Stimulated activated memory B cell treated with anti-CD40 and anti-IgM and Interleukin-4, amounts not matched to agents 10 μg/mL and 1 μg/mL and 100 μg/mL, for 72 hours (primary cell): ENCODE measurements at regions not wholly inside any gene's neighbourhood (a gene's known extent, or its start where the extent isn't known, plus 50 kb on each side); places are given as distances from the start of the nearest gene placed in this dataset.
"Not testable (repeated sequence)": the region's sequence is repeated elsewhere in the genome, so short reads cannot be mapped to it uniquely, and the experiment has no call there.

ENCODE experiments used
- ATAC-seq: fragments of 150-1000 bp; cut with Tn5 transposase; 2 replicates; pipeline ENCODE4 v1.10.0; 2021
- H3K27ac Mint-ChIP-seq: one replicate; pipeline ENCODE4 v1.8.0; 2022; ENCODE audit warnings: mild to moderate bottlenecking, mixed read lengths
- H3K27me3 Mint-ChIP-seq: one replicate; pipeline ENCODE4 v1.8.0; 2022; ENCODE audit warnings: mixed read lengths
- H3K36me3 Mint-ChIP-seq: one replicate; pipeline ENCODE4 v1.8.0; 2022; ENCODE audit warnings: mixed read lengths
- H3K4me1 Mint-ChIP-seq: one replicate; pipeline ENCODE4 v1.8.0; 2022; ENCODE audit warnings: mixed read lengths
- H3K4me3 Mint-ChIP-seq: one replicate; pipeline ENCODE4 v1.8.0; 2022; ENCODE audit warnings: mild to moderate bottlenecking, moderate library complexity, mixed read lengths
- H3K9me3 Mint-ChIP-seq: one replicate; pipeline ENCODE4 v1.8.0; 2022; ENCODE audit warnings: mixed read lengths

DNA sequence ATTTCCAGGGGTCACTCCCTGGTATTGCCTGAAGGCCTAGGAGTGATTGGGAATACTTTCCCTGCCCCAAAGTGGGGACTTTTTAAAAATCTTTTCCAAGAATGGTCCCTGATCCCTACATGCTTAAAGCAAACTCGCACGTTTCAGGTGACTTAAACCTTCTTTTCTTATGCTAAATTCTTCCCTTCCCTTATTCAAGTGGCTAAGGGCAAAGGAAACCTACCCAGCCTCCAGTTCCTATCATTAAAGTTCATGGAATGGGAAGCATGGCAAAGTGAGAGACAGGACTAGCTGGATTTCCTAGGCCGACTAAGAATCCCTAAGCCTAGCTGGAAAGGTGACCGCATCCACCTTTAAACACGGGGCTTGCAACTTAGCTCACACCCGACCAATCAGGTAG is 346.8 kb downstream of the ZIC4 start:
- not testable (repeated sequence) for H3K4me1 Mint-ChIP-seq, H3K36me3 Mint-ChIP-seq, H3K4me3 Mint-ChIP-seq, ATAC-seq, H3K27ac Mint-ChIP-seq, H3K27me3 Mint-ChIP-seq
- peaks cover 10% of the 10 kb centered on the region for H3K9me3 Mint-ChIP-seq

DNA sequence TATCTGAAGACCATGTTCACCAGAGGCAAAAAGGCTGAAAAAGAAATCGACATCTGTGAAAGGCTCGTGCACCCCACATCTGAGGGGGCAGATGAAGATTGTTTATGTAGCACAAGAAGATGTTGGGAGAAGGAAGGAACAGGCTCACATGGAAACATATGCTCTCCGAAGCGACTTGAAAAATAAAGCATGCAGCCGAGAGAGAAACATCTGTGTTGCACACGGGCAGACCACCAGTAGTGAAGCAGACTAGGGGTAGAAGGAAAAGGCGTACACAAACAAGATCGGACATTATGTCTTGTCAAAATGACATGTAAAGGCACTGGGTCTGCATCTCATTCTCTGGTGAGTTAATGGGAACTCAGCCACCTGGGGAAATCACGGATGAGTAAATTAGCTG is 356.5 kb downstream of the ZIC4 start:
- no peaks in the 10 kb centered on the region for H3K36me3 Mint-ChIP-seq
- H3K27me3 Mint-ChIP-seq = no peaks in the 10 kb centered on the region
- no peak overlapping the region for H3K4me3 Mint-ChIP-seq
- H3K4me1 Mint-ChIP-seq = no peaks in the 10 kb centered on the region
- no peak overlapping the region for H3K27ac Mint-ChIP-seq
- no peak for ATAC-seq
- H3K9me3 Mint-ChIP-seq = peaks cover 16% of the 10 kb centered on the region

DNA sequence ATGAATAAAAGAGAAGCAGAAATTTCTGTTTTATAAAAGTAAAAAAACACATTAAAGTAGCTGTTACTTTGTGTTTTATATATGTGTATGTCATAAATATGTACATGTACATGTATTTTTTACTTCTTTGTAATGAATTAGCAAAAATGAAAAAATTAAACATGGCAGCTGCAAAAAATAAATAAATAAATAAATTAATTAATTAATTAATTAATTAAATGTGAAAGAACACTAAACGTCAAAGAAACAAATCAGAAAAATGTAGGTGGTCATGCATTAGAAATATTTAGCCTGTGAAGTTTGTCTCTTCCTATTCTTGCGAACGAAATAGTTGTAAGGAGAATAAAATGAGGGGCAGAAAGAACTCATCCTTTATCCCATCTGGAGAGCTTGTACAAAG is 357.0 kb downstream of the ZIC4 start:
- H3K27ac Mint-ChIP-seq = no peak overlapping the region
- no peak overlapping the region for H3K4me3 Mint-ChIP-seq
- no peaks in the 10 kb centered on the region for H3K36me3 Mint-ChIP-seq
- ATAC-seq = no peak
- peaks cover 17% of the 10 kb centered on the region for H3K9me3 Mint-ChIP-seq
- H3K4me1 Mint-ChIP-seq = no peaks in the 10 kb centered on the region
- no peaks in the 10 kb centered on the region for H3K27me3 Mint-ChIP-seq

DNA sequence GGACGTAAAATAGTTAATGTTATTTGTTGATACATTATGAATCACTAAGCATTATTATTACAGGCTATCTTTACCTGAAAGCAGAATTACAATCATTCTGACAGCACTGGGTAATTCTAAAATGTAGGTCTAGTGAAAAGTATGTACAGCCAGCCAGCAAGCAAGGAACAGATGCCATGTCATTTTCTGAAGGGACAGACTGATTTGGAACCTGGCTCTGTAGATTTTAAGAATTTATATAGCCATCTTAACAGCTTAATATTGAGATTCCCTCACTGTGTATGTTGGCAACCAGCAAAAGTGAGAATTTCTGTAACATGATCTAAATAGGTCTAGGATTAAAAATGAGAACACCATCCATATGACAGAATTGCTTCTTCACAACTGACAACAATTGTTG is 359.4 kb downstream of the ZIC4 start:
- ATAC-seq = no peak
- H3K4me3 Mint-ChIP-seq = no peak overlapping the region
- no peaks in the 10 kb centered on the region for H3K36me3 Mint-ChIP-seq

DNA sequence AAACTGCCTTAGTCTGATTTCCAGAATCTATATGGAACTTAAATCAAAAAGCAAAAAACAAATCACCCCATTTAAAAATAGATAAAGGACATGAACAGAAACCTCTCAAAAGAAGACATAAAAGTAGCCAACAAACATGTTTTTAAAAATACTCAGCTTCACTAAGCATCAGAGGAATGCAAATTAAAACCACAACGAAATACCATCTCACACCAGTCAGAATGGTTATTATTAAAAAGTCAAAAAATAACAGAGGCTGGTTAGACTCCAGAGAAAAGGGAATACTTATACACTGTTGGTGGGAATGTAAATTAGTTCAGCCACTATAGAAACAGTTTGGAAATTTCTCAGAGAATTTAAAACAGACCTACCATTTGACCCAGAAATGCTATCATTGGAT is 367.9 kb downstream of the ZIC4 start:
- no peak overlapping the region for H3K27ac Mint-ChIP-seq
- H3K27me3 Mint-ChIP-seq = no peaks in the 10 kb centered on the region
- ATAC-seq = no peak
- H3K4me1 Mint-ChIP-seq = no peaks in the 10 kb centered on the region
- H3K36me3 Mint-ChIP-seq = no peaks in the 10 kb centered on the region
- H3K9me3 Mint-ChIP-seq = peaks cover 14% of the 10 kb centered on the region
- no peak overlapping the region for H3K4me3 Mint-ChIP-seq

More for the DNA sequence above, 359.4 kb downstream of the ZIC4 start:
- no peaks in the 10 kb centered on the region for H3K4me1 Mint-ChIP-seq
- peaks cover 14% of the 10 kb centered on the region for H3K9me3 Mint-ChIP-seq
- no peak overlapping the region for H3K27ac Mint-ChIP-seq
- H3K27me3 Mint-ChIP-seq = no peaks in the 10 kb centered on the region

DNA sequence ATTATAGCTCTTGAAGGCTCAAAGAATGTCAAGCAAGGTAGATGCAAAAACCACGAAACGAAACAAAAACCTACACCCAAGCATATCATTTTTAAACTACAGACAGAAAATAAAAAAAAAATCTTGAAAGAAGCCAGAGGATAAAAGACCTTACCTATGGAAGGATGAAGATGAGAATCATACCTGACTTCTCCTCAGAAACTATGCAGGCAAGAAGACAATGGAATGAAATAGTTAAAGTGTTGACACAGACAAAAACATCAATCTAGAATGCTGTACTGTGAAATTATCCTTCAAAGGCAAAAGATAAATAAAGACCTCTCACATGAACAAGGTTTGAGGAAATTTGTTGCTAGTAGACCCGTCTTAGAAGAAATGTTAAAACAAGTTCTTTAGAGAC is 372.0 kb downstream of the ZIC4 start:
- H3K27ac Mint-ChIP-seq = no peak overlapping the region
- H3K4me3 Mint-ChIP-seq = no peak overlapping the region
- H3K36me3 Mint-ChIP-seq = no peaks in the 10 kb centered on the region
- H3K4me1 Mint-ChIP-seq = no peaks in the 10 kb centered on the region
- H3K27me3 Mint-ChIP-seq = no peaks in the 10 kb centered on the region
- H3K9me3 Mint-ChIP-seq = peaks cover 14% of the 10 kb centered on the region
- ATAC-seq = no peak

DNA sequence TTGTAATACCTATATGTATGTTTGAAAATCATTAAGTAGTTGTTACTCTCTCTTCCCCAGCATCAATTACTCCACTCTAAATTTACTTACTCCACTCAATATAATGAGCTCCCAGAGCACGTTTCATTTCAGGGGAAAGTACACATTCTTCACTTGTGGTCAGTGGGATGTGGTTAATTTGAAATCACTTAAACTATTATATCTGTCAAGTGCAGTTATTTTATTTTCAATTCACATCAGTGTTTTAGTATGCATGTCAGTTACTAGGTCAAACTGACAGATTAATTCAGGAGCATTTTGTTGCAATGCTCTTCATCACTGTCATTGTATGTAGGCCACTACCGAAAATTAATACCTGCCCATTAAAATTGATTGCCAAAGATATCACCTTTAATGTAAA is 376.1 kb downstream of the ZIC4 start:
- Mint-ChIP-seq H3K4me3 (no peak overlapping the region), H3K27me3 (no peaks in the 10 kb centered on the region), H3K27ac (no peak overlapping the region), H3K9me3 (peaks cover 17% of the 10 kb centered on the region), H3K4me1 (no peaks in the 10 kb centered on the region), H3K36me3 (no peaks in the 10 kb centered on the region)
- ATAC-seq = no peak

DNA sequence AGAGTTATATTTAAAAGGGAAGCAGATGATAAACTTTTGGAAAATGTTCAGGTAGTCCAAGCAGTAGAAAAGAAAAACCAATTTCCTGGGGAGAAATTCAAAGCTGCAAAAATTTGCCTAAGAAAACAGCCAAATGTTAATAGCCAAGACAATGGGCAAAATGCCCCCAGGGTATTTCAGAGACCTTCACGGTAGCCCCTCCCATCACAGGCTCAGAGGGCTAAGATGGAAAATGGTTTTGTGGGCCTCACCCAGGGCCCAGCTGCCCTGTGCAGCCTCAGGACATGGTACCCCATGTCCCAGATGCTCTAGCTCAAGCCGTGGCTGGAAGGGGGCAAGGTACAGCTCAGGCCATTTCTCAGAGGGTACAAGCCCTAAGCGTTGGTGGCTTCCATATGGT is 391.0 kb downstream of the ZIC4 start:
- Mint-ChIP-seq H3K27ac (no peak overlapping the region), H3K36me3 (no peaks in the 10 kb centered on the region), H3K9me3 (no peaks in the 10 kb centered on the region), H3K4me3 (no peak overlapping the region), H3K4me1 (no peaks in the 10 kb centered on the region), H3K27me3 (no peaks in the 10 kb centered on the region)
- ATAC-seq = no peak

DNA sequence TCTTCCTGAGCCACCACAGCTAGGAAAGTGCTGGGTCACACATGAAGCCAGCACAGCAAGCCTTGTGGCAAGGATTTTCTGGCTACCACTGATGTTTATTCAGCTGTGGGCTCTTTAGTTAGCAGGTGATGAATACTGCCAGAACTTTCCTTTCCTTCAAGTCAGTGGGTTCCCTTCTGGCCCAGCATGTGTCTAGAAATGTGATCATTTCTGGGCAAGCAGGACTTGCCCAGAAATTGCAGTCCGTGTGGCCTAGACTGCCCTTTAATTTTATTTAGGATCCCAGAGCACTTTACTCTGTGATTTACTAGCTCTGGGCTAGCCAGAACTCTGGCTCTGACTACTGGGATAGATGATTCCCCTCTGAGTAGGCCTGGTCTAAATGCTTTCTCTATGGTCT is 397.5 kb downstream of the ZIC4 start:
- no peaks in the 10 kb centered on the region for H3K4me1 Mint-ChIP-seq
- no peak overlapping the region for H3K27ac Mint-ChIP-seq
- no peaks in the 10 kb centered on the region for H3K9me3 Mint-ChIP-seq
- no peaks in the 10 kb centered on the region for H3K27me3 Mint-ChIP-seq
- H3K36me3 Mint-ChIP-seq = no peaks in the 10 kb centered on the region
- H3K4me3 Mint-ChIP-seq = no peak overlapping the region
- no peak for ATAC-seq

DNA sequence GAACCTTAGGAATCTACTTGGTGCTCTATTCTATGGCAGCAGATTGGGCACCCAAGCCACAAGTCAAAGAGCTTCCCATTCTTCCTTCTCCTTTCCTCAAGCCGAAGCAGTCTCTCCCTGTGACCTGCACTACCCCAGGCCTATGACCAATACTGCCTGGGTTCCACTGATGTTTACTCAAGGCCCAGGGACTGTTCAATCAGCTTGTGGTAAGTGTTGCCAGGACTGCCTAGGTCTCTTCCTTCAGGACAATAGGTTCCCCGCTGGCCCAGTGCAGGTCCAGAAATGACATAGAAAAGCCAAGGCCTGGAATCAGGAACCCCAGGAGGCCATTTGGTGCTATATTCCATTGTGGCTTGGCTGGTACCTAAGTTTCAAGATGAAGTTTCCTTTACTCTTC is 397.9 kb downstream of the ZIC4 start:
- no peaks in the 10 kb centered on the region for H3K4me1 Mint-ChIP-seq
- no peaks in the 10 kb centered on the region for H3K27me3 Mint-ChIP-seq
- H3K9me3 Mint-ChIP-seq = no peaks in the 10 kb centered on the region
- no peaks in the 10 kb centered on the region for H3K36me3 Mint-ChIP-seq
- no peak overlapping the region for H3K27ac Mint-ChIP-seq
- H3K4me3 Mint-ChIP-seq = no peak overlapping the region
- ATAC-seq = peak; percentile 39

DNA sequence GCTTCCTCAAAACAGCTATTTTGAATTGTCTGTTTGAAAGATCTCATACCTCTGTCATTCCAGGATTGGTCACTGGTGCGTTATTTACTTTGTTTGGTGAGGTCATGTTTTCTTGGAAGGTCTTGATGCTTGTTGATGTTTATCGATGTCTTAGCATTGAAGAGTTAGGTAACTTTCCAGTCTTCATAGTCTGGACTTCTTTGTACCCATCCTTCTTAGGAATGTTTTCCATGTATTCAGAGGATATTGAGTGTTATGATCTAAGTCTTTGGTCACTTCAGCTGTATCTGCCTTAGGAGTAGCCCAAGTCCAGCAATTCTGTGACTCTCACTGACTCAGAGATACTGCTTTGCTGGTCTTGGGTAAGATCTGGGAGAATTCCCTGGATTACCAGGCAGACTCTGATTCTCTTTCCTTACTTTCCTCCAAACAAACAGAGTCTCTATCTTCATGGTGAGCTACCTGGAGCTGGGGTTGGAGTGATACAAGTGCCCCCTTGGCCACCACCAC is 398.6 kb downstream of the ZIC4 start:
- no peak overlapping the region for H3K4me3 Mint-ChIP-seq
- no peaks in the 10 kb centered on the region for H3K4me1 Mint-ChIP-seq
- no peak overlapping the region for H3K27ac Mint-ChIP-seq
- no peak for ATAC-seq
- no peaks in the 10 kb centered on the region for H3K9me3 Mint-ChIP-seq
- H3K27me3 Mint-ChIP-seq = no peaks in the 10 kb centered on the region
- H3K36me3 Mint-ChIP-seq = no peaks in the 10 kb centered on the region

DNA sequence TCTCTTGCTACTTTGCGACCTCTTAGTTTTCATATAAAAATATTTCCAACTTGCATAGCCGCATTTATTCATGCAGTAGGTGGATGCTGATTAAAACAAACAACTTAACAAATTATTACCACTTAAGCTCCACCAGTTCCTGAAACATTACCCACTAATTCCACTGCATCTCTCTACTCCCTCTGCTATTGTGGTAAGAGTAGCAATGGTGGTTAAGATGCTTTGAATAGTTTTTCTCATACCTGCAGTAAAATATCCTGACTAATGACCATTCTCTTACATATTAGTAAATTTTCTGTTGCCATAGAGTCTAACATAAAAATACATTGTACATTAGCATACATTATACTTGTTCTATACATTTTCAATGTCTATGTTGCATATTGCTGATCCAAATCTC is 397.6 kb upstream of the PLSCR5 start:
- Mint-ChIP-seq H3K27ac (no peak overlapping the region), H3K9me3 (peaks cover 4% of the 10 kb centered on the region), H3K27me3 (no peaks in the 10 kb centered on the region), H3K4me3 (no peak overlapping the region), H3K4me1 (no peaks in the 10 kb centered on the region), H3K36me3 (no peaks in the 10 kb centered on the region)
- ATAC-seq = no peak

DNA sequence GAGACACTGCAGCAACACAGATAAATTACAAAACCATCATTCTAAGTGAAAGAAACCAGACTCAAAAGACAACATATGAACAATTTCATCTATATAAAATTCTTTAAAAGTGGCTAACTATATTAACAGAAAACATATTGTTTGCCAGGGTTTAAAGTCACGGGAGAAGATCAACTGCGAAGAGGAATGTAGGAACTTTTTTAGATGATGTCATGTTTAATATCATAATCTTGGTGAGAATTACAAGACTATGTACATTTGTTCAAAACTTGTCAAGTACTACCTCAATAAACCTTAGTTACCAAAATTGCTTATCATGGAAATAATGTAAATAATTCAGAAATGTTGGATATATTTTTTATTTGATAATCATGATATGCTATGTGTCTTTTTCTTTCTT is 395.1 kb upstream of the PLSCR5 start:
- ATAC-seq = no peak
- peaks cover 4% of the 10 kb centered on the region for H3K9me3 Mint-ChIP-seq
- H3K4me1 Mint-ChIP-seq = no peaks in the 10 kb centered on the region
- H3K27ac Mint-ChIP-seq = no peak overlapping the region
- no peaks in the 10 kb centered on the region for H3K27me3 Mint-ChIP-seq
- H3K36me3 Mint-ChIP-seq = no peaks in the 10 kb centered on the region
- H3K4me3 Mint-ChIP-seq = no peak overlapping the region

DNA sequence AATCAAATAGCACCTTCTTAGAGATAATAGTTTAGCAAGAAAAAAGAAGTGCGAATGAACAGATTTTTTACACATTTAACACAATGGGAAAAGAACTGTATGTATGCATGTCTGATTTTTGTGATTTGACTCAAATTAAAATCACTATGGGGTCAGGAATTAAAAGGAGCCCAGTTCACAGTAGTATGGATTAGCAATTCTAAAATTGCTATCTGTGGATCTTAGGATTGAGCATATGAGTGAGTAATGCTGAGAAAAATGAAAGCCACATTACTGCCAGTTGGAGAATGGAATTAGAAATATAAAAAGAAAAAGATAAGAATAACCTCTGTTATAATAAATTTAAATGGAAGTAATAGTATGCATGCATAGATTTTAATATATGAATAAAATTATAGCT is 386.8 kb upstream of the PLSCR5 start:
- H3K27me3 Mint-ChIP-seq = no peaks in the 10 kb centered on the region
- no peak for ATAC-seq
- H3K9me3 Mint-ChIP-seq = peaks cover 7% of the 10 kb centered on the region
- H3K4me3 Mint-ChIP-seq = no peak overlapping the region
- no peaks in the 10 kb centered on the region for H3K36me3 Mint-ChIP-seq
- H3K27ac Mint-ChIP-seq = no peak overlapping the region
- no peaks in the 10 kb centered on the region for H3K4me1 Mint-ChIP-seq

DNA sequence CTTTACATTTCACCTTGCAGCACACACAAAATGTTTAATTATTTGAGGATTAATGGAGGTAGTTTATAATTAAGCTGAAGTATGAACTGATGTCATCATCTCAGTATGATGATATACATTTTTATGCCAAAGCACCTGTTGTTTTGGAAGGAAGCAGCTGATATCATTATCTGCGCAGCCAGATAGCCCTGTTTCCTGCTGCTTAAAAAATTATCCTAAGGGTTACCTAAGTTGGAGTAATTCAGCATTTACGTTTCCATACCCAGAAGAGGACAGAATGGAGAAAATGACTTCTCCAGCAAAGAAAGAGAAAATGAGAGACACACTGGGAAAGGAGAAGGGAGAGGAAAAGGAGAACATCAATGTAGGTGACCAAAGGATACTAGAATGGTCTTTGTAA is 370.3 kb upstream of the PLSCR5 start:
- no peaks in the 10 kb centered on the region for H3K27me3 Mint-ChIP-seq
- H3K4me1 Mint-ChIP-seq = no peaks in the 10 kb centered on the region
- H3K9me3 Mint-ChIP-seq = peaks cover 8% of the 10 kb centered on the region
- H3K27ac Mint-ChIP-seq = no peak overlapping the region
- no peak for ATAC-seq
- no peaks in the 10 kb centered on the region for H3K36me3 Mint-ChIP-seq
- H3K4me3 Mint-ChIP-seq = no peak overlapping the region

DNA sequence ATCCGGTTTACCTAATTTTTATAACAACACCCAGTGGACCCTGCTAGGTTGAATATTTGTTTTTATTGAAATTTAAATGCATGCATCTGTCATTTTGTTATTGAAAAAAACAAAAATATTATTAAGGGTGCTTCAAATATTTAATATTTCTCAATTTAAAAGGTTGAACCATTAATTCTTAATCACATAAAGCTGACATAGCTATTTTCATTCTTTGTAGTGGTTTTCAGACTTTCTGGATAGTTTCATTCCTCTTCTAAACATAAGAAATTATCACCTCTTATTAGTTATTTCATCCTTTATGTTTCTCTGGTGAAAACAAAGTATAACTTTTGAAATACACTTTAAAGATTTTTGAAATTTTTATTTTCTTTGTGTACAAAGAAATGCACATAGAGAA is 369.9 kb upstream of the PLSCR5 start:
- no peak overlapping the region for H3K4me3 Mint-ChIP-seq
- H3K36me3 Mint-ChIP-seq = no peaks in the 10 kb centered on the region
- no peak overlapping the region for H3K27ac Mint-ChIP-seq
- H3K27me3 Mint-ChIP-seq = no peaks in the 10 kb centered on the region
- H3K4me1 Mint-ChIP-seq = no peaks in the 10 kb centered on the region
- H3K9me3 Mint-ChIP-seq = peaks cover 5% of the 10 kb centered on the region
- ATAC-seq = no peak

DNA sequence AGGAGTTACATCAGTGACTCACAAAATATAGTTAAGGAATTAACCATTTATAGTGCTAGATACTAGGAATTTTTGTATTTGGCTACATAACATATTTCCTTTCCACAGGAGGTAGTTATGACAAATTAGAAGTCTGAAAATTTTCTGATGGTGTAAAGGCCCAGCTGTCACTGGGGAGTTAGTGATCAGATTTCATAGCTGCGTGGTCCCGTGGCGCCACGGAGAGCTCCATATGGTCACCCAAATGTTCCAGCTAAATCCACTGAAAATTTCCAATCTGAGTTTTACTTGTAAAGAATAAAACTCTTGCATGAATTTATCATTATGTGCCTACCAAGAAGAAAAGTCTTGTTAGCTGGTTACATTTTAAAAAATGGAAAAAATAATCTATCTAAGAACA is 368.9 kb upstream of the PLSCR5 start:
- Mint-ChIP-seq H3K27me3 (no peaks in the 10 kb centered on the region), H3K9me3 (peaks cover 7% of the 10 kb centered on the region), H3K27ac (no peak overlapping the region), H3K4me1 (no peaks in the 10 kb centered on the region), H3K36me3 (no peaks in the 10 kb centered on the region), H3K4me3 (no peak overlapping the region)
- no peak for ATAC-seq
